ENCODE measurements at regions not wholly inside any gene's neighbourhood (a gene's known extent, or its start where the extent isn't known, plus 50 kb on each side); places are given as distances from the start of the nearest gene placed in this dataset.

DNA sequence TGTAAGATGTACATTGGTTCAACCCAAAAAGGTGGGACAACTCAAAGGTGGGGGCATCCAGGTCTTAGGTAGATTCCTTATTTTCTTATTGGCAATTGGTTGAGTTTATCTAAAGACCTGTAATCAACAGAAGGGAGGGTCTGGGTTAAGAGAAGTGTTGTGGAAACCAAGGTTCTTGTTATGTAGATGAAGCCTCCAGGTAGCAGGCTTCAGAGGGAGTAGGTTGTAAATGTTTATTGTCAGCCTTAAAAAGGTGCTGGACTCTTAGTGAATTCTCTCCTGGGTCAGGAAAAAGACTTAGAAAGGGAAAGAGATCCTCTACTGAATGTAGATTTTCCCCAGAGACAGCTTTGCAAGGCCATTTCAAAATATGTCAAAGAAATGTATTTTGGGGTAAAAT, 125.3 kb upstream of the NDUFV2 start:
- in situ Hi-C loops (cut with HindIII; ENCODE audit: low pct_unique_long_range_greater_than_20kb, low sequenced_read_pairs), result no loop called here
- intact Hi-C loops (cut with micrococcal nuclease; ENCODE audit: unreplicated experiment), result no loop called here
- CTCF ChIA-PET, result no interaction called here

DNA sequence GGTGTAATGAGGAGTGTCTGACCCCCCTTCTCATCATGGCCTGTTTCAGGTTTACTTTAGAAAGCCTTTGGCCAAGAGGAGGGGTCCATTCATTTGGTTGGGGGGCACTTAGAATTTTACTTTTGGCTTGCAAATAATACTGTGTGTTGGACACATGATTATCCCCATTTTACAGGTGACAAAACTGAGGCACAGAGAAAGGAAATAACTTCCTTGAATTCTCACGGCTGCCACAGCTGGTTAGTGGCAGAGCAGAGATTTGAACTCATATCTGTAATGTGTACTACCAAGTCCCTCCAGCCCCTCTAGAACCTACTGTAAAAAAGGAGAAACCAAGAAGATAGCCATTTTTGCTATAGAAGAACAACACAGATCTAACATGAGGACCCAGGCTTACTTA, 124.8 kb upstream of the NDUFV2 start:
- peaks cover 2% of the 10 kb centered on the region for H3K4me1 ChIP-seq (ENCODE audit: control insufficient read depth, insufficient read depth, low read length)
- H3K27me3 ChIP-seq (ENCODE audit: control insufficient read depth, insufficient read depth, low read length), result no peaks in the 10 kb centered on the region
- DNase-seq (ENCODE audit: low read depth, low spot score), result no peak
- ATAC-seq, result no peak
- intact Hi-C loops (cut with micrococcal nuclease; ENCODE audit: unreplicated experiment) (no loop called here), in situ Hi-C loops (cut with HindIII; ENCODE audit: low pct_unique_long_range_greater_than_20kb, low sequenced_read_pairs) (no loop called here)
- BruUV-seq (replicated peaks), result no TSS peak
- no peak for TF ChIP-seq SIN3A (IDR thresholded peaks at IDR 0.05; ENCODE audit: borderline replicate concordance, insufficient read depth, low read depth, low read length)
- TF ChIP-seq, protein P1, sequence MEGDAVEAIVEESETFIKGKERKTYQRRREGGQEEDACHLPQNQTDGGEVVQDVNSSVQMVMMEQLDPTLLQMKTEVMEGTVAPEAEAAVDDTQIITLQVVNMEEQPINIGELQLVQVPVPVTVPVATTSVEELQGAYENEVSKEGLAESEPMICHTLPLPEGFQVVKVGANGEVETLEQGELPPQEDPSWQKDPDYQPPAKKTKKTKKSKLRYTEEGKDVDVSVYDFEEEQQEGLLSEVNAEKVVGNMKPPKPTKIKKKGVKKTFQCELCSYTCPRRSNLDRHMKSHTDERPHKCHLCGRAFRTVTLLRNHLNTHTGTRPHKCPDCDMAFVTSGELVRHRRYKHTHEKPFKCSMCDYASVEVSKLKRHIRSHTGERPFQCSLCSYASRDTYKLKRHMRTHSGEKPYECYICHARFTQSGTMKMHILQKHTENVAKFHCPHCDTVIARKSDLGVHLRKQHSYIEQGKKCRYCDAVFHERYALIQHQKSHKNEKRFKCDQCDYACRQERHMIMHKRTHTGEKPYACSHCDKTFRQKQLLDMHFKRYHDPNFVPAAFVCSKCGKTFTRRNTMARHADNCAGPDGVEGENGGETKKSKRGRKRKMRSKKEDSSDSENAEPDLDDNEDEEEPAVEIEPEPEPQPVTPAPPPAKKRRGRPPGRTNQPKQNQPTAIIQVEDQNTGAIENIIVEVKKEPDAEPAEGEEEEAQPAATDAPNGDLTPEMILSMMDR (IDR thresholded peaks at IDR 0.05), result no peak
- no peak overlapping the region for H3K4me3 ChIP-seq (ENCODE audit: low read depth in 2 of 2, low read length in 2 of 2)
- no peak overlapping the region for H3K27ac ChIP-seq (ENCODE audit: low read length)
- CTCF ChIA-PET, result no interaction called here
- peaks cover 6% of the 10 kb centered on the region; the same call in 1 of the 2 replicates for H3K9me3 ChIP-seq (ENCODE audit: control insufficient read depth, insufficient read depth, low read depth, low read length)
- no peaks in the 10 kb centered on the region for H3K36me3 ChIP-seq (ENCODE audit: control insufficient read depth, insufficient read depth, low read length)
- POLR2A ChIA-PET, result no interaction called here

More for the DNA sequence above, 125.3 kb upstream of the NDUFV2 start:
- H3K4me3 ChIP-seq (ENCODE audit: low read depth in 2 of 2, low read length in 2 of 2), result no peak overlapping the region
- H3K27ac ChIP-seq (ENCODE audit: low read length), result no peak overlapping the region
- no peaks in the 10 kb centered on the region for H3K27me3 ChIP-seq (ENCODE audit: control insufficient read depth, insufficient read depth, low read length)
- DNase-seq (ENCODE audit: low read depth, low spot score) (no peak), ATAC-seq (no peak)
- H3K9me3 ChIP-seq (ENCODE audit: control insufficient read depth, insufficient read depth, low read depth, low read length), result peaks cover 6% of the 10 kb centered on the region; the same call in 1 of the 2 replicates
- H3K4me1 ChIP-seq (ENCODE audit: control insufficient read depth, insufficient read depth, low read length), result no peaks in the 10 kb centered on the region
- TF ChIP-seq, protein P2, sequence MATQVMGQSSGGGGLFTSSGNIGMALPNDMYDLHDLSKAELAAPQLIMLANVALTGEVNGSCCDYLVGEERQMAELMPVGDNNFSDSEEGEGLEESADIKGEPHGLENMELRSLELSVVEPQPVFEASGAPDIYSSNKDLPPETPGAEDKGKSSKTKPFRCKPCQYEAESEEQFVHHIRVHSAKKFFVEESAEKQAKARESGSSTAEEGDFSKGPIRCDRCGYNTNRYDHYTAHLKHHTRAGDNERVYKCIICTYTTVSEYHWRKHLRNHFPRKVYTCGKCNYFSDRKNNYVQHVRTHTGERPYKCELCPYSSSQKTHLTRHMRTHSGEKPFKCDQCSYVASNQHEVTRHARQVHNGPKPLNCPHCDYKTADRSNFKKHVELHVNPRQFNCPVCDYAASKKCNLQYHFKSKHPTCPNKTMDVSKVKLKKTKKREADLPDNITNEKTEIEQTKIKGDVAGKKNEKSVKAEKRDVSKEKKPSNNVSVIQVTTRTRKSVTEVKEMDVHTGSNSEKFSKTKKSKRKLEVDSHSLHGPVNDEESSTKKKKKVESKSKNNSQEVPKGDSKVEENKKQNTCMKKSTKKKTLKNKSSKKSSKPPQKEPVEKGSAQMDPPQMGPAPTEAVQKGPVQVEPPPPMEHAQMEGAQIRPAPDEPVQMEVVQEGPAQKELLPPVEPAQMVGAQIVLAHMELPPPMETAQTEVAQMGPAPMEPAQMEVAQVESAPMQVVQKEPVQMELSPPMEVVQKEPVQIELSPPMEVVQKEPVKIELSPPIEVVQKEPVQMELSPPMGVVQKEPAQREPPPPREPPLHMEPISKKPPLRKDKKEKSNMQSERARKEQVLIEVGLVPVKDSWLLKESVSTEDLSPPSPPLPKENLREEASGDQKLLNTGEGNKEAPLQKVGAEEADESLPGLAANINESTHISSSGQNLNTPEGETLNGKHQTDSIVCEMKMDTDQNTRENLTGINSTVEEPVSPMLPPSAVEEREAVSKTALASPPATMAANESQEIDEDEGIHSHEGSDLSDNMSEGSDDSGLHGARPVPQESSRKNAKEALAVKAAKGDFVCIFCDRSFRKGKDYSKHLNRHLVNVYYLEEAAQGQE (IDR thresholded peaks at IDR 0.05; ENCODE audit: insufficient read depth in 1 of 2, low read depth in 2 of 2, low read length in 1 of 2), result no peak
- TF ChIP-seq, protein P1 (IDR thresholded peaks at IDR 0.05), result no peak
- TF ChIP-seq SIN3A (IDR thresholded peaks at IDR 0.05; ENCODE audit: borderline replicate concordance, insufficient read depth, low read depth, low read length) (no peak), POLR2AphosphoS5 (IDR thresholded peaks at IDR 0.05; ENCODE audit: low read depth, low read length) (no peak), TCF7L2 (IDR thresholded peaks at IDR 0.05; ENCODE audit: low read depth, low read length) (no peak)
- POLR2A ChIA-PET, result no interaction called here
- BruUV-seq (replicated peaks), result no TSS peak
- no peaks in the 10 kb centered on the region for H3K36me3 ChIP-seq (ENCODE audit: control insufficient read depth, insufficient read depth, low read length)

All from Panc1 (cell line).